Nephron progenitor cell (in vitro differentiated cells): ENCODE measurements at regions not wholly inside any gene's neighbourhood (a gene's known extent, or its start where the extent isn't known, plus 50 kb on each side); places are given as distances from the start of the nearest gene placed in this dataset.
A peak's percentile ranks its signal among the peaks of the same experiment; 100 is the strongest.

Experiments
- DNase-seq: peaks from one replicate; pipeline ENCODE4 v3.0.0; 2021
- H3K27ac Mint-ChIP-seq: 2 replicates; pipeline ENCODE4 v1.8.0; 2021; ENCODE audit warnings: mild to moderate bottlenecking, moderate library complexity, mixed read lengths
- H3K27me3 Mint-ChIP-seq: 2 replicates; pipeline ENCODE4 v1.8.0; 2021; ENCODE audit warnings: mild to moderate bottlenecking, low read depth, mixed read lengths; ENCODE audit not compliant: poor library complexity
- H3K36me3 Mint-ChIP-seq: 2 replicates; pipeline ENCODE4 v1.8.0; 2021; ENCODE audit warnings: low read depth, mixed read lengths
- H3K4me1 Mint-ChIP-seq: 2 replicates; pipeline ENCODE4 v1.8.0; 2021; ENCODE audit warnings: mixed read lengths
- H3K4me3 Mint-ChIP-seq: 2 replicates; pipeline ENCODE4 v1.8.0; 2021; ENCODE audit warnings: mild to moderate bottlenecking, moderate library complexity, mixed read lengths
- H3K9me3 Mint-ChIP-seq: 2 replicates; pipeline ENCODE4 v1.8.0; 2021; ENCODE audit warnings: mild to moderate bottlenecking, moderate library complexity, mixed read lengths
- TF ChIP-seq, protein P1 (sequence below): fragments of 200-600 bp; sonication (generic); IDR thresholded peaks from 2 replicates; pipeline ENCODE4 v1.5.0; 2021; ENCODE audit warnings: antibody characterized with exemption

DNA sequence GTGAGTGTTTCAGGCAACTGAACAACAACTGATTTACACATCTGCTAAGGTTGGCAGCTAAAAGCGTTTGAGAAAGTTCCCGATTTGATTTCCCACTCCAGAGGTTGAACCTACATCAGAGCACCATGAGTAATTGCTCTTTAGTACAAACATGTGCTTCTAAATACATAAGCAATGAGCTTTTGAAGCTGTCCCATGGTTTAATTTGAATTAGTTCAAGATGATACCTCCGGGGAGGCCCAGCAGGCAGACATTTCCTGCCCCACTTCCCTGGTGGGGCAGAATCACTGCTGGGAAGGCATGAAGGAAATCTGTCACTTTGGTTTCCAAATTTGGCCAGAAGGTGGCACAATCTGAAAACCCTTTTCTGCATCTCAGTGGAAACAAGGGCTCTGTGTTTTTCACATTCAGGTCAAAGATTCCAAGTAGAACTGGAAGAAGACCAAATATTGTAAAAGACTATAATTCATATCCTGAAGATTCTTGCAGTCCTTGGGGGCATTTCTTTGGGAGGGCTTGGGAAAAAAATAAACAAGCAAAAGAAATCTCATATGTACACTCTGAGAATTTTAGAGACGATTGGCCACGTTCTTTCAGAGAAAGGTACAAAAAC is 176.2 kb upstream of the FAM20A start:
- Mint-ChIP-seq H3K36me3 (no peaks in the 10 kb centered on the region), H3K4me1 (peaks cover 23% of the 10 kb centered on the region), H3K27me3 (peaks cover 6% of the 10 kb centered on the region), H3K4me3 (no peak overlapping the region), H3K9me3 (peaks cover 7% of the 10 kb centered on the region), H3K27ac (no peak overlapping the region)
- DNase-seq, result peak; percentile 45
- TF ChIP-seq, protein P1, sequence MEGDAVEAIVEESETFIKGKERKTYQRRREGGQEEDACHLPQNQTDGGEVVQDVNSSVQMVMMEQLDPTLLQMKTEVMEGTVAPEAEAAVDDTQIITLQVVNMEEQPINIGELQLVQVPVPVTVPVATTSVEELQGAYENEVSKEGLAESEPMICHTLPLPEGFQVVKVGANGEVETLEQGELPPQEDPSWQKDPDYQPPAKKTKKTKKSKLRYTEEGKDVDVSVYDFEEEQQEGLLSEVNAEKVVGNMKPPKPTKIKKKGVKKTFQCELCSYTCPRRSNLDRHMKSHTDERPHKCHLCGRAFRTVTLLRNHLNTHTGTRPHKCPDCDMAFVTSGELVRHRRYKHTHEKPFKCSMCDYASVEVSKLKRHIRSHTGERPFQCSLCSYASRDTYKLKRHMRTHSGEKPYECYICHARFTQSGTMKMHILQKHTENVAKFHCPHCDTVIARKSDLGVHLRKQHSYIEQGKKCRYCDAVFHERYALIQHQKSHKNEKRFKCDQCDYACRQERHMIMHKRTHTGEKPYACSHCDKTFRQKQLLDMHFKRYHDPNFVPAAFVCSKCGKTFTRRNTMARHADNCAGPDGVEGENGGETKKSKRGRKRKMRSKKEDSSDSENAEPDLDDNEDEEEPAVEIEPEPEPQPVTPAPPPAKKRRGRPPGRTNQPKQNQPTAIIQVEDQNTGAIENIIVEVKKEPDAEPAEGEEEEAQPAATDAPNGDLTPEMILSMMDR, result peak; percentile 74

DNA sequence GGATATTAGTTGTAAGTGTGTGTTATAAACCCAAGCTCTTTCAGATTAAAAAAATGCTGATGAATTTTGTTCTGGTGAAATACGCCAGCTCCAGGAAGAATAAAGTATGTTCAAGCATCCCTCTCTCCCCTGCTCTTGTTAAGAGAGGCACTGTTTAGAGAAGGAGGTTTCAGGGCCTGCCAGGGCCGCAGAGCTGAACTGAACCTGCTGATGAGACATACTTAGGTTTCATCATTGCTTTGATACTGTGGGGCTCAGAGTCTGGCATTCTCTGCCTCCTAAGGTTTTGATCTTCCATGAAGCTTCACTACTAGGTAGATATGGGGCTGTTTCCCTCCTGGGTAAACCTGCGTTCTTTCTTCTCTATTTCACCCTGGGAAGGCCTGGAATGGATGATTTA is 175.3 kb upstream of the FAM20A start:
- peaks cover 28% of the 10 kb centered on the region for H3K4me1 Mint-ChIP-seq
- no peak overlapping the region for H3K4me3 Mint-ChIP-seq
- DNase-seq, result no peak
- H3K27me3 Mint-ChIP-seq, result peaks cover 6% of the 10 kb centered on the region
- H3K36me3 Mint-ChIP-seq, result no peaks in the 10 kb centered on the region
- TF ChIP-seq, protein P1, result no peak
- peaks cover 1% of the 10 kb centered on the region for H3K9me3 Mint-ChIP-seq
- no peak overlapping the region for H3K27ac Mint-ChIP-seq

DNA sequence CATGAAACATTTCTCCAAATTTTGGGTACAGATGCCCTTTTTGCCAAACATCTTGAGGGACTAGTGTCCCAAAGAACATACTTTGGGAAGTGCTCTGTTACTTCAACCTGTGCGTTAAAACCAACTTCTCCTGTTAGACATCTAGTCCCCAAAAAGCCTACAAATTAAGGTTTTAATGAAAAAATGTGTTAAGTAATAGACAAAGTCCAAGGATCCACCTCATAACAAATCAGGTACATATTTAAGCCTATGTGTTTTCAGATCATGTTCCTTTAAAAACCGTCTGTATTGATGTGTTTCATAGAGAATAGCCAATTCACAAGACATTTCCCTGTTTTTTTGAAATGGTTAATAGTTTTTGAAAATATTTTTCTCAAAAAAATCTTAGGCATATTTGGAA is 174.8 kb upstream of the FAM20A start:
- TF ChIP-seq, protein P1, result no peak
- Mint-ChIP-seq H3K4me1 (peaks cover 28% of the 10 kb centered on the region), H3K27ac (no peak overlapping the region), H3K36me3 (no peaks in the 10 kb centered on the region), H3K4me3 (no peak overlapping the region), H3K9me3 (no peaks in the 10 kb centered on the region), H3K27me3 (peaks cover 6% of the 10 kb centered on the region)
- DNase-seq, result no peak

DNA sequence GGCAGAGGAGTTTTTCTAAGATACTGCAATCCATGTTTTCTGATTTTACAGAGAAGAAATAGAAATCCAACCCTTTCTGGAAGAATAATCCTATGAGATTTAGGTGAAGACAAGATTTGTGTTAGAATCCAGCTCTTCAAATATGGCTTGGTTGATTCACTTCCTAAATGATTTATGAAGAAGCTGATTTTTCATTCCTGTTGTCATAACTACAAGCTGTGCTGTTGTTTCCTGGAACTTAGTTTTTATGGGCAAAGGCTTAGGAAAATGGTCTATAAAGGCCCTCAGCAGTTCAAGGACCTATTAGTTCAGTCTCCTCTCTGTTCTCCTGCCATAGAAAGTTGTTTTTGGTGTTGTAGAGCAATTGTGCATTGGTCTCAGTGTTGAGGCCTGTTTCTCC is 174.2 kb upstream of the FAM20A start:
- no peak for DNase-seq
- H3K4me3 Mint-ChIP-seq, result no peak overlapping the region
- peaks cover under 1% of the 10 kb centered on the region for H3K9me3 Mint-ChIP-seq
- H3K27me3 Mint-ChIP-seq, result peaks cover 6% of the 10 kb centered on the region
- H3K27ac Mint-ChIP-seq, result no peak overlapping the region
- TF ChIP-seq, protein P1, result no peak
- H3K36me3 Mint-ChIP-seq, result no peaks in the 10 kb centered on the region
- peaks cover 28% of the 10 kb centered on the region for H3K4me1 Mint-ChIP-seq

DNA sequence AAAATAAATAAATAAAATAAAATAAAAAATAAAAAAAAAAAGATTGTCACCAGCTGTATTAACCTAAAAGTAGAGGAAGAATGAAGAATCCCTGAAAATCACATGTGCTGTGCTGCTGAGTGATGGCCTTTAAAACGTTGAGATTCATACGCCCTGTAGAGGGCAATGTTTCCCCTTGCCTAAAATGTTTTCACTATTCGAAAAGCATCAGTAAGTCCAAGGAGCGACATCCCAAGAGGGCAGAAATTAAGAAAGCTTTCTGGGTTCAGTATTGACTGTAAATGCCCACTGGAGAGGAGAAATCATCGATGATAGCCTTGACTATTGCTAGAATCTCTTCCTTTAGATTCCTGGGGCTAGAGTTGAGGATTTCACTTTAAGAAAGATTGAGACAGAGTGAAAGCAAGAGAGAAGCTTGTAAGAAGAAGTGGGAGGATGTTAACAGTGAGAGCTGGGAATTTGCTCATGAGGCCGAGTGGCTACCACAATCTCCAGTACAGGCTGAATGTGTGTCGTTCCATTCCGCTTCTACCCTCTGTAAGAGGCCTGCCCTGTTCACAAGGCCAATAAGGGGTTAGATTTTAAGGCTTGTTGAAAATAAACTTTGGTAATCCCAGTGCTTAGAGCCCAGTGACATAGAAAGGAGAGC is 170.8 kb upstream of the FAM20A start:
- Mint-ChIP-seq H3K36me3 (no peaks in the 10 kb centered on the region), H3K27ac (no peak overlapping the region), H3K4me3 (no peak overlapping the region), H3K9me3 (peaks cover 4% of the 10 kb centered on the region), H3K4me1 (peaks cover 15% of the 10 kb centered on the region), H3K27me3 (peaks cover 7% of the 10 kb centered on the region)
- TF ChIP-seq, protein P1, result peak; percentile 55
- no peak for DNase-seq

DNA sequence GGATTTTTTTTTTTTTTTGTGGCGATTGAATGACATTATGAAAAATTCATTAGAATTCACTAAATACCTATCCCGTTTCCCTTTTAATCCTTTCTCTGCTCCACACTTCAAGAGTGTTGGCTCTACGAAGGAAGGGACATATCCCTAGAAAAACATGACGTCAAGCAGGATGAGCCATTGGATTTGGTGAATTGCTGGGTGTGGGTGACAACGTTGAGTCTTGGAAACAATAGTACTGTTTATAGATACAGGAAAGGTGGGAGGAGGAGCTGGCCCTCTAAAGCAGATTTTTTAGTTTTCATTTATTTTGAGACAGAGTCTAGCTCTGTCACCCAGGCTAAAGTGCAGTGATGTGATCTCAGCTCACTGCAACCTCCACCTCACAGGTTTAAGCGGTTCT is 167.6 kb upstream of the FAM20A start:
- Mint-ChIP-seq H3K27ac (no peak overlapping the region), H3K36me3 (no peaks in the 10 kb centered on the region), H3K27me3 (peaks cover 11% of the 10 kb centered on the region), H3K4me1 (peaks cover 5% of the 10 kb centered on the region), H3K9me3 (peaks cover 4% of the 10 kb centered on the region), H3K4me3 (no peak overlapping the region)
- TF ChIP-seq, protein P1, result no peak
- DNase-seq, result no peak
